Liver (tissue), 8 donors: ENCODE measurements at regions not wholly inside any gene's neighbourhood (a gene's known extent, or its start where the extent isn't known, plus 50 kb on each side); places are given as distances from the start of the nearest gene placed in this dataset.

ENCODE experiments used
- DNase-seq: peaks from one replicate; pipeline ENCODE4 v3.0.0-alpha.2; 2017; ENCODE audit warnings: low spot score
- H3K27ac ChIP-seq, 2 donors: one replicate each; pipeline ENCODE4 v1.7.0; 2013; ENCODE audit warnings: inconsistent platforms in 2 of 2, low read length in 2 of 2, control low read depth in 1 of 2, low read depth in 1 of 2, mild to moderate bottlenecking in 1 of 2
- H3K27me3 ChIP-seq, 4 donors: one replicate each; pipeline versions ENCODE4 v1.6.1 to v1.7.0; 2013; ENCODE audit warnings: low read length in 3 of 4, inconsistent platforms in 1 of 4, mild to moderate bottlenecking in 1 of 4, moderate library complexity in 1 of 4; ENCODE audit not compliant: control insufficient read depth in 4 of 4, insufficient read depth in 4 of 4
- H3K36me3 ChIP-seq, 4 donors: one replicate each; pipeline versions ENCODE4 v1.6.1 to v1.7.0; 2013; ENCODE audit warnings: low read length in 3 of 4, mild to moderate bottlenecking in 3 of 4, low read depth in 1 of 4, moderate library complexity in 1 of 4; ENCODE audit not compliant: control insufficient read depth in 4 of 4, insufficient read depth in 3 of 4
- H3K4me1 ChIP-seq, 4 donors: one replicate each; pipeline versions ENCODE4 v1.6.1 to v1.7.0; 2013; ENCODE audit warnings: low read length in 3 of 4, mild to moderate bottlenecking in 3 of 4, moderate library complexity in 1 of 4; ENCODE audit not compliant: control insufficient read depth in 4 of 4, insufficient read depth in 4 of 4
- H3K4me3 ChIP-seq, 3 donors: one replicate each; pipeline versions ENCODE4 v1.6.1 to v1.7.0; 2013; ENCODE audit warnings: low read length in 3 of 3, control low read depth in 1 of 3, low read depth in 1 of 3, mild to moderate bottlenecking in 1 of 3
- H3K9ac ChIP-seq, 2 donors: one replicate each; pipeline ENCODE4 v1.7.0; 2013; ENCODE audit warnings: low read length in 2 of 2, mild to moderate bottlenecking in 2 of 2, moderate library complexity in 2 of 2, control low read depth in 1 of 2, low read depth in 1 of 2
- H3K9me3 ChIP-seq, 4 donors: one replicate each; pipeline versions ENCODE4 v1.6.1 to v1.7.0; 2013; ENCODE audit warnings: low read length in 3 of 4; ENCODE audit not compliant: control insufficient read depth in 4 of 4
- ATF3 ChIP-seq: IDR thresholded peaks from 2 replicates; pipeline ENCODE4 v1.6.1; 2016; ENCODE audit warnings: antibody characterized with exemption
- CTCF ChIP-seq: fragments of 150-350 bp; IDR thresholded peaks from 2 replicates; pipeline ENCODE4 v1.5.1; 2017; ENCODE audit warnings: improper control_type of control experiment, low read depth, low read length; ENCODE audit not compliant: missing input control
- EGR1 ChIP-seq, 2 donors: IDR thresholded peaks; 2 replicates each; pipeline ENCODE4 v1.6.1; 2016 to 2018; ENCODE audit warnings: antibody characterized with exemption in 2 of 2, low read depth in 2 of 2
- FOXA1 ChIP-seq: IDR thresholded peaks from 2 replicates; pipeline ENCODE4 v1.6.1; 2016; ENCODE audit warnings: antibody characterized with exemption
- FOXA2 ChIP-seq: IDR thresholded peaks from 2 replicates; pipeline ENCODE4 v1.6.1; 2016; ENCODE audit warnings: antibody characterized with exemption
- GABPA ChIP-seq, 2 donors: IDR thresholded peaks in 1 of 2; conservative IDR thresholded peaks in 1 of 2; 2 replicates each; pipeline ENCODE4 v1.6.1; 2016; ENCODE audit warnings: antibody characterized with exemption in 2 of 2, mild to moderate bottlenecking in 1 of 2, moderate library complexity in 1 of 2
- HNF4A ChIP-seq, 2 donors: conservative IDR thresholded peaks; 2 replicates each; pipeline ENCODE4 v1.6.1; 2016; ENCODE audit warnings: antibody characterized with exemption in 2 of 2, mild to moderate bottlenecking in 2 of 2
- HNF4G ChIP-seq: IDR thresholded peaks from 2 replicates; pipeline ENCODE4 v1.6.1; 2016; ENCODE audit warnings: antibody characterized with exemption
- JUND ChIP-seq, 2 donors: IDR thresholded peaks; 2 replicates each; pipeline ENCODE4 v1.6.1; 2016; ENCODE audit warnings: antibody characterized with exemption in 2 of 2
- MAX ChIP-seq: IDR thresholded peaks from 2 replicates; pipeline ENCODE4 v1.6.1; 2016; ENCODE audit warnings: antibody characterized with exemption
- NR2F2 ChIP-seq: IDR thresholded peaks from 2 replicates; pipeline ENCODE4 v1.6.1; 2016; ENCODE audit warnings: antibody characterized with exemption
- RAD21 ChIP-seq, 2 donors: IDR thresholded peaks; 2 replicates each; pipeline ENCODE4 v1.6.1; 2016; ENCODE audit warnings: antibody characterized with exemption in 2 of 2, mild to moderate bottlenecking in 2 of 2
- REST ChIP-seq: IDR thresholded peaks from 2 replicates; pipeline ENCODE4 v1.6.1; 2016; ENCODE audit warnings: antibody characterized with exemption, mild to moderate bottlenecking
- RXRA ChIP-seq, 2 donors: IDR thresholded peaks; 2 replicates each; pipeline ENCODE4 v1.6.1; 2017 to 2018; ENCODE audit warnings: antibody characterized with exemption in 2 of 2, mild to moderate bottlenecking in 1 of 2
- SP1 ChIP-seq: IDR thresholded peaks from 2 replicates; pipeline ENCODE4 v1.6.1; 2018; ENCODE audit warnings: antibody characterized with exemption, mild to moderate bottlenecking
- TAF1 ChIP-seq: conservative IDR thresholded peaks from 2 replicates; pipeline ENCODE4 v1.6.1; 2016; ENCODE audit warnings: antibody characterized with exemption, mild to moderate bottlenecking
- YY1 ChIP-seq: IDR thresholded peaks from 2 replicates; pipeline ENCODE4 v1.6.1; 2016; ENCODE audit warnings: antibody characterized with exemption, mild to moderate bottlenecking
- WGBS: extraction: QIAGEN DNeasy Blood & Tissue Kit; methylation state at CpG from one replicate; pipeline ENCODE4 v1.1.7; 2013; 5-methylcytosine and 5-hydroxymethylcytosine counted together
- donor health status: healthy.
- donor health status: healthy.
- donor health status: healthy.
- donor health status: healthy.
- donor health status: healthy.

GRCh38 chr11:131201674-131202073, 168.7 kb upstream of the NTM start (continued):
- TF ChIP-seq HNF4A (conservative IDR thresholded peaks at IDR 0.05), result no peak
- TF ChIP-seq YY1, result no peak

- Histone ChIP-seq H3K4me1 (no peaks in the 10 kb centered on the region), H3K4me3 (no peak overlapping the region), H3K27ac (no peak overlapping the region), H3K9me3 (no peaks in the 10 kb centered on the region), H3K9ac (no peak overlapping the region), H3K27me3 (peaks cover 0 to 8% (median under 1%) of the 10 kb centered on the region in 4 donors), H3K36me3 (no peaks in the 10 kb centered on the region)
- TF ChIP-seq HNF4A (conservative IDR thresholded peaks at IDR 0.05) (no peak), HNF4G (no peak), REST (no peak), JUND (IDR thresholded peaks at IDR 0.05) (no peak), GABPA (IDR thresholded peaks at IDR 0.05 in 1 of 2, conservative IDR thresholded peaks at IDR 0.05 in 1 of 2) (no peak), MAX (no peak), SP1 (no peak), TAF1 (no peak), RAD21 (IDR thresholded peaks at IDR 0.05) (no peak), NR2F2 (no peak), FOXA1 (no peak), FOXA2 (no peak), YY1 (no peak), RXRA (IDR thresholded peaks at IDR 0.05) (no peak), EGR1 (IDR thresholded peaks at IDR 0.05; ENCODE audit: low read depth in 2 of 2) (no peak), CTCF (no peak)
- DNase-seq, result no peak
- WGBS, result 35% methylated on average over 1 of the region's 1 CpG
These were observed 167.4 kb upstream of the NTM start for GRCh38 chr11:131203040-131203439.

GRCh38 chr11:131204282-131204681, 166.1 kb upstream of the NTM start:
- DNase-seq, result no peak
- Histone ChIP-seq H3K9ac (no peak overlapping the region), H3K4me1 (no peaks in the 10 kb centered on the region), H3K27ac (no peak overlapping the region), H3K27me3 (peaks cover 0 to 4% (median 0%) of the 10 kb centered on the region in 4 donors), H3K36me3 (no peaks in the 10 kb centered on the region), H3K4me3 (no peak overlapping the region), H3K9me3 (no peaks in the 10 kb centered on the region)
- WGBS, result 80% methylated on average over 10 of the region's 10 CpGs
- TF ChIP-seq ATF3, result no peak
- TF ChIP-seq CTCF, result no peak
